GM03348 (cell line): ENCODE measurements at regions not wholly inside any gene's neighbourhood (a gene's known extent, or its start where the extent isn't known, plus 50 kb on each side); places are given as distances from the start of the nearest gene placed in this dataset.
"Not testable (repeated sequence)": the region's sequence is repeated elsewhere in the genome, so short reads cannot be mapped to it uniquely, and the experiment has no call there.

Source experiments
- DNase-seq: peaks from one replicate; pipeline ENCODE4 v3.0.0; 2012; ENCODE audit warnings: low spot score

DNA sequence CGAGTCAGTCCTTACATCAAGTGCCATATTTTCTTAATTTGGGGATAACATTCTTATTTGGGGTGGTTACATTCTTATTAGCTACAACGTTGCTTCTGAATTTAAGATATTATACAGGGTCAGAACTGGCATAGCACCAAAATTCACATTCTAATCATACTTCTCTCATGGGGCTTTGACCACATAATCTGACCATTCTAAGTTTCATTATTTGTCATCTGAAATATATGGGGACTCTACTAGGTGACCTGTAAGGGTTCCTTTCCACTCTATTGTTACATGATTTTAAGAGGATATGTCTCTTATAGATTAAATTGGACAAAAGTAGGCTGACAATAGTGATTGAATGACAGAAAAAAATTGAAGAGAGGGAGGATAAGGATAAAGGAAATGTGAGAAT lies 536.5 kb downstream of the KCTD12 start:
- no peak for DNase-seq

DNA sequence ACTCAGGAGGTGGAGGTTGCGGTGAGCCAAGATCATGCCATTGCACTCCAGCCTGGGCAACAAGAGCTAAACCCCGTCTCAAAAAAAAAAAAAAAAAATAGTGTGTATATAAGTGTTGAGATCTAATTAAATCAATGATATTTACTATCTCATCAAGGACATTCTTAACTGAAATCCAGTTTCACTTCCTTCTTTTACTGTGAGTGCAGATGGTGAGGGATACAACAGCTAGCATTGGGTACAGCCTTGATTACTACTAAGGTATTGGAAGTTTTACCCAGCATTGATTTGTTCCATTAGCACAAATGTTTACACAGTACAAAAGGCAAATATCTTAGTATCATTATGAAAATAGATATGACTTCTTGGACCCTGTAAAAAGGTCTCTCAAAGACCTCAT lies 546.6 kb downstream of the KCTD12 start:
- DNase-seq: no peak

GRCh38 chr13:76338003-76338402 lies 548.2 kb downstream of the KCTD12 start:
- no peak for DNase-seq

GRCh38 chr13:76336889-76337844 lies 549.0 kb downstream of the KCTD12 start:
- no peak for DNase-seq

GRCh38 chr13:76335463-76335862 lies 550.7 kb downstream of the KCTD12 start:
- no peak for DNase-seq

GRCh38 chr13:76331943-76332712 lies 554.1 kb downstream of the KCTD12 start:
- DNase-seq: no peak

DNA sequence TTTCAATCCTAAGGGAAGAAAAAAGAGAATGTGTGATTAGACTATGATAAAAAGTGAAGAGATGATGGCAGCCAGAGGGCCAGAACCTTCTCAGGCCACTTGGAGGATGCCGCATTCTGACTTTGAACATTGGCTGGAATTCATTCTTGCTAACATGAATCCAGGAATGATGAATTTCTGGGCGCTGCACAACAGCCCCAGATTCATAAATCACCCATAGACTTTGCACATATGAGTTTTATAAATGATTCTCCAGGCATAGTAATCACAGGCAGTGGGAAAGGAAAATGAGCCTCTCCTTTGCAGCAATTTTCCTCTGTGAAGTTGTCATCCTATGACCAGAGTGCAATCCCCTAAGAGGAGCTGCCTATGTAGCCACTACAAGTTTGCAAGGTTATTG lies 555.4 kb downstream of the KCTD12 start:
- no peak for DNase-seq

DNA sequence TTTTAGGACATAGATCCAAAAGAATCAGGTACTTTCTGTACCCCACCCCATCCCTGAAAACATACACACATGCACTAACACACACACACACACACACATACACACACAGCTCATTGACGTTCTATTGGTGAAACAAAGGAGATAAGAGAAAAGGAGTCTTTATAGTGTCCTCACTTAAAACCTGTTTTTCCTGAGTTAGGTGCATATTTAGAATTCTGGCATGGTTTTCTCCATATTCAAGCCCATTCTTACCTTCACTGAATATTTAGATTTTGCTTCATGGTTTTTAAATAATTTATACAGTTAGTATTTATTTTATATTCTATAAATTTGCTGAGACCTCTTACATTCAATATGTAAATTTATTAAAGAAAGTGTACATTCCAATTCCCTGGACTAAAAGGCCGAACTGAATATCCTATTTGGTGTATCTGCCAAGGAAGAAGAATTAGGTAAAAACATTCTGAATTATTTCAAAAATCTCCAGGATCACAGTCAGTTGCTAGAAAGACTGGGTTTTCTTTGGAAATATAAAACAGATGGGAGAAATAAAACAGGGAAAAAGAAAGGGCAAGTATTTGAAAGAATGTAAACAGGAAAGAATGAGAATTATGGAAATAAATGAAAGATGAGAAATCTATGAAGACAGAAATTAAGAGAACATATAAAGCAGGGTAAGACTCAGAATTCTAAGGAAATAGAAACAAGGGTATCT lies 556.2 kb downstream of the KCTD12 start:
- DNase-seq: no peak

GRCh38 chr13:76329004-76329403 lies 557.2 kb downstream of the KCTD12 start:
- DNase-seq: no peak

- DNase-seq: no peak
Measured at GRCh38 chr13:76326343-76326742, 559.9 kb downstream of the KCTD12 start.

DNA sequence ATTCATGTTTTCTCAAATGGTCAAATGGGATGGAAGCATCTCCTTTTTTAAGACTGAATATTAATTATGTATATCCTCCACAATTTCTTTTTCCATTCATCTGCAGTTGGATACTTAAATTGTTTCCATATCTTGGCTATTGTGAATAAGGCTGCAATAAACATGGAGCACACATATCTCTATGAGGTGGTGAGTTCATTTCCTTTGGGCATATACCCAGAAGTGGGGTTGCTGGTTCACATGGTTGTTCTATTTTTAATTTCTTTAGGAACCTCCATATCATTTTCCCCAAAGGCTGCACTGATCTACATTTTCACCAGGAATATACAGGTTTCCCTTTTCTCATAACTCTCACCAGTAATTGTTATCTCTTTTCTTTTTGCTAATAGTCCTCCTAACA lies 566.3 kb downstream of the KCTD12 start:
- no peak for DNase-seq

GRCh38 chr13:76316998-76317527 lies 569.1 kb downstream of the KCTD12 start:
- no peak for DNase-seq

DNA sequence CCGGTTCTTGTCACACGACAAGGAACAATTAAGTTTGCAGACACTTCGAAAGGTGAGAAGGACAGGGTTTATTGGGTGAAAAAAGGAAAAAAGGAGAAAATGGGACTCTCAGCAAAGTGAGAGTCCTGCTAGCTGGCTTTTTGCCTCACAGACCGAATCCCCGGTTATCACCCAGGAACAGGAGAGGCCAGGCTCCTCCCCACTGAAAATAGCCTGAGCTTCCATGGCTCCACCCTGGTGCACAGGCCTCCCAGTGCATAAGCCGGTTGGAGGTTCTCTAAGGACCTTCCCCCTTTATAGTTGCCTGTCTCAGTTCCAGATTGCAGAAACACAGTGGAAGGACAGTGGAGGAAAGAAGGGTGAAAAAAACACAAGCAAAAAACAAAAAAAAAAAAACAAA lies 571.7 kb downstream of the KCTD12 start:
- no peak for DNase-seq

DNA sequence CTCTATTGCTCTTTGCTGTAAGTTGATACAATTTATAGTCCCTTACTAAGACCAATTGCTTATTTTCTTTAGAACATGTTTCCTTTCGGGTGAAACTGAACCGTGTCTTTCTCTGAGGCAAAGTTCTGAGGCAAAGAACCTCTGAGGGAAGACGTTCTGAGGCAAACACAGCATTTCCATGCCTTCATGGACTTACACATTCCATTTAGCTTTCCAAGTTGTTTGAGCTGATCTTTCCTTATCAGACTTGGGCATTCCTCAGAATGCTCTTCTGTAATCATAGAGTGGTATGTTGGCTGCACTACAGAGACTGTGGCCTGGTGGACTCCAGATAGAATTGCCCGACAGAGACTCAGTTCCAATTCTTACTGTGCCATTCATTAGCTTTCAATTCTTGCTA lies 579.1 kb downstream of the KCTD12 start:
- no peak for DNase-seq

DNA sequence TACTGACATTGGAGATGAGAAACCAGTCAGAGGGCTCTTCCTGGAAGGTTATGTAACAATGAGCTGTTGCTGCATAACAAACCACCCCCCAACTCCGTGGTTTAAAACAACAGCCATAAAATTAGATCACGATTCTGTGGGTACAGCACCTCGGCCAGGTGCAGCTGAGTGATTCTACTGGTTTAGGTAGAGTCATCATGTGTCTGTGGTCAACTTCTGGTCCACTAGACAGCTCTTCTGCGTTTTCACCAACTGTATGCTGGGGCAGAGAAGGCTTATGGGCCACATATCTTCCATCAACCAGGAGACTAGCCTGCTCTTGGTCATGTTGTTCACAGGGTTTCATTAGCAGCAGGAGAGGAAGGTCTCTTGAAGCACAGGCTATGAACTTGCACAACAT lies 585.5 kb downstream of the KCTD12 start:
- no peak for DNase-seq

GRCh38 chr13:76297331-76297730 lies 588.9 kb downstream of the KCTD12 start:
- DNase-seq: no peak

DNA sequence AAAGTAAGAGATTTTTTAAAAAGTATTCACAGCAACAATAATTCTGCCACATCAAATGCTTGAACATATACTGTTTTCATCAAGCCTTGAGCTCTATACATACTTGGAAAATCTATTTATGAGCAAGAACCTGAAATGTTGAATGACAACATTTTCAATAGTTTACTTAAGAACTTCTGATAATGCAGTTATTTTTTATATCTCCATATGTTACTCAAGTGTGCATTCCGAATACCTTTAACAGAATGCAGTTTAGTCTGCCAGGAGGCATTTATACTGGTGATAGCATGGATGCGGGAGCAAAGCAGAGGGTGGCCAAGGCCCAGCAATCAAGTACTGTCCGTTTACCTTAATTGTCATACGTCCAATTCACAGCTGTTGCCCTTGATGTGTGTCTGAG lies 589.5 kb downstream of the KCTD12 start:
- DNase-seq: no peak

DNA sequence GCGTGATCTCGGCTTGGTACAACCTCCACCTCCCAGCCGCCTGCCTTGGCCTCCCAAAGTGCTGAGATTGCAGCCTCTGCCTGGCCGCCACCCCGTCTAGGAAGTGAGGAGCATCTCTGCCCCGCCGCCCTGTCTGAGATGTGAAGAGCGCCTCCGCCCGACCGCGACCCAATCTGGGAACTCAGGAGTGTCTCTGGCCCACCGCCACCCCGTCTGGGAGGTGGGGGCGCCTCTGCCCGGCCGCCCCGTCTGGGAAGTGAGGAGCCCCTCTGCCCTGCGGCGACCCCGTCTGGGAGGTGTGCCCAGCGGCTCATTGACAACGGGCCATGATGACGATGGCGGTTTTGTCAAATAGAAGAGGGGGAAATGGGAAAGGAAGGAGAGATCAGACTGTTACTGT lies 591.2 kb downstream of the KCTD12 start:
- DNase-seq: not testable (repeated sequence)

DNA sequence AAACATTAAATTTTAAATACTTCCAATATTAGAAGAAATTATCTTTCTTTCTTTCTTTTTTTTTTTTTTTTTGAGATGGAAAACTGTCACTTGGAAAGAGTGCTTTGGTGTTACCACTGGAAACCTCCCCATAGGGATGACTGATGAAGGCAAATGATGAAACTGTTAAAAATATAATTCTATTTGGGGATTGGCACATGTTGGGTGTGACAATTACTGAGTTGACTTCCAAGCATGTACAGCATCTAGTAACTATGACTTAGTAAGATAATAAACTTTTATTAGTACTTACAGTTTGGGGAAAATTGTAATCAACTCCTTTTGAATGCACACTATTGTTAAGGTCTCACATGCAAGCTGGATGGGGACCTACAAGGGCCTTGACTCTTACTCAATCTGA lies 592.5 kb downstream of the KCTD12 start:
- peak; percentile 3 for DNase-seq

DNA sequence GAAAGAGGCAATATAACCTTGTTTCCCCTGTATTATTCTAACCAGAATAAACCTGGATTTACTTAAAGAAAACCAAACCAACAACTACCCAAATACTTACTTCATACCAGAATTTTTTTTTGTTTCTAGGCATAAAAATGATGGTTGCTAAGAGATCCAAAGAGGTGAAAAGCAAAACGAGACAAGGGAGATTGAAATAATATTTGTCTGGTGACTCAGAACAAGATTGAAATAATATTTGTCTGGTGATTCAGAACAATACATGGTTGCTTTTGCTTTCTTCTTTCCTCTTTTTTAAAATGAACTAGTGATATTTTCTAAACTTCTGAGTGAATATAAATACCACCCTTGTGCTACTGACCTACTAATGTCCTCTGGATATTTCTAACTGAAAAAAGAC lies 592.9 kb downstream of the KCTD12 start:
- peak; percentile 29 for DNase-seq

GRCh38 chr13:76292726-76293125 lies 593.5 kb downstream of the KCTD12 start:
- no peak for DNase-seq

GRCh38 chr13:76292031-76292430 lies 594.2 kb downstream of the KCTD12 start:
- no peak for DNase-seq
